ENCODE measurements at regions not wholly inside any gene's neighbourhood (a gene's known extent, or its start where the extent isn't known, plus 50 kb on each side); places are given as distances from the start of the nearest gene placed in this dataset.

GRCh38 chr11:70662691-70663098 lies 264.4 kb downstream of the CTTN start:
- Histone ChIP-seq H3K36me3 (ENCODE audit: low read depth) (no peaks in the 10 kb centered on the region), H3K4me3 (no peak overlapping the region), H3K9me3 (no peaks in the 10 kb centered on the region), H3K4me1 (ENCODE audit: low read depth) (no peaks in the 10 kb centered on the region)
- DNase-seq (no peak), ATAC-seq (no peak)
- intact Hi-C loops (cut with DNase I, micrococcal nuclease) = no loop called here
- no peak for TF ChIP-seq CTCF (IDR thresholded peaks at IDR 0.05)

GRCh38 chr11:70663815-70664214 lies 265.5 kb downstream of the CTTN start:
- Histone ChIP-seq H3K36me3 (ENCODE audit: low read depth) (no peaks in the 10 kb centered on the region), H3K4me3 (no peak overlapping the region), H3K9me3 (no peaks in the 10 kb centered on the region), H3K4me1 (ENCODE audit: low read depth) (no peaks in the 10 kb centered on the region)
- DNase-seq = no peak
- ATAC-seq = no peak
- TF ChIP-seq CTCF (IDR thresholded peaks at IDR 0.05) = no peak
- intact Hi-C loops (cut with DNase I, micrococcal nuclease) = no loop called here

GRCh38 chr11:70666311-70666710 lies 268.0 kb downstream of the CTTN start:
- Histone ChIP-seq H3K4me1 (ENCODE audit: low read depth) (no peaks in the 10 kb centered on the region), H3K36me3 (ENCODE audit: low read depth) (no peaks in the 10 kb centered on the region), H3K9me3 (no peaks in the 10 kb centered on the region), H3K4me3 (no peak overlapping the region)
- ATAC-seq (no peak), DNase-seq (no peak)
- no peak for TF ChIP-seq CTCF (IDR thresholded peaks at IDR 0.05)
- intact Hi-C loops (cut with DNase I, micrococcal nuclease) = no loop called here

- no peaks in the 10 kb centered on the region for H3K4me1 ChIP-seq (ENCODE audit: low read depth)
- intact Hi-C loops (cut with DNase I, micrococcal nuclease) = no loop called here
- no peaks in the 10 kb centered on the region for H3K9me3 ChIP-seq
- H3K4me3 ChIP-seq = no peak overlapping the region
- H3K36me3 ChIP-seq (ENCODE audit: low read depth) = no peaks in the 10 kb centered on the region
- DNase-seq (no peak), ATAC-seq (no peak)
- TF ChIP-seq CTCF (IDR thresholded peaks at IDR 0.05) = no peak
Measured at GRCh38 chr11:70667767-70668166, 269.4 kb downstream of the CTTN start.

GRCh38 chr11:70668204-70669202 lies 270.2 kb downstream of the CTTN start:
- H3K36me3 ChIP-seq (ENCODE audit: low read depth) = no peaks in the 10 kb centered on the region
- intact Hi-C loops (cut with DNase I, micrococcal nuclease) = no loop called here
- no peaks in the 10 kb centered on the region for H3K9me3 ChIP-seq
- no peak overlapping the region for H3K4me3 ChIP-seq
- TF ChIP-seq CTCF (IDR thresholded peaks at IDR 0.05) = no peak
- H3K4me1 ChIP-seq (ENCODE audit: low read depth) = no peaks in the 10 kb centered on the region
- DNase-seq (no peak), ATAC-seq (no peak)

All from mucosa of descending colon (tissue), 3 donors.